ENCODE measurements at regions not wholly inside any gene's neighbourhood (a gene's known extent, or its start where the extent isn't known, plus 50 kb on each side); places are given as distances from the start of the nearest gene placed in this dataset.

- Histone ChIP-seq H3K4me1 (ENCODE audit: control insufficient read depth in 1 of 2, low read depth in 2 of 2) (no peaks in the 10 kb centered on the region), H3K9me3 (no peaks in the 10 kb centered on the region), H3K27ac (no peak overlapping the region), H3K27me3 (replicated peaks; ENCODE audit: insufficient read depth) (no peaks in the 10 kb centered on the region), H3K4me3 (no peak overlapping the region), H3K36me3 (no peaks in the 10 kb centered on the region)
- TF ChIP-seq CTCF (IDR thresholded peaks at IDR 0.05), result no peak
- ATAC-seq (ENCODE audit: insufficient number of reproducible peaks, low FRiP score, low read depth) (no peak), DNase-seq (ENCODE audit: low spot score) (no peak)
These were observed 50.2 kb upstream of the HIVEP1 start for GRCh38 chr6:11961923-11962322.

- ATAC-seq (ENCODE audit: insufficient number of reproducible peaks, low FRiP score, low read depth) (no peak), DNase-seq (ENCODE audit: low spot score) (no peak)
- Histone ChIP-seq H3K4me1 (ENCODE audit: control insufficient read depth in 1 of 2, low read depth in 2 of 2) (no peaks in the 10 kb centered on the region), H3K27me3 (replicated peaks; ENCODE audit: insufficient read depth) (no peaks in the 10 kb centered on the region), H3K27ac (no peak overlapping the region), H3K9me3 (no peaks in the 10 kb centered on the region), H3K4me3 (no peak overlapping the region), H3K36me3 (no peaks in the 10 kb centered on the region)
- no peak for TF ChIP-seq CTCF (IDR thresholded peaks at IDR 0.05)
These were observed 51.0 kb upstream of the HIVEP1 start for GRCh38 chr6:11960909-11961779.

- Histone ChIP-seq H3K27ac (no peak overlapping the region), H3K4me1 (ENCODE audit: control insufficient read depth in 1 of 2, low read depth in 2 of 2) (no peaks in the 10 kb centered on the region), H3K4me3 (no peak overlapping the region), H3K27me3 (replicated peaks; ENCODE audit: insufficient read depth) (no peaks in the 10 kb centered on the region), H3K36me3 (no peaks in the 10 kb centered on the region), H3K9me3 (no peaks in the 10 kb centered on the region)
- no peak for ATAC-seq (ENCODE audit: insufficient number of reproducible peaks, low FRiP score, low read depth)
- no peak for TF ChIP-seq CTCF (IDR thresholded peaks at IDR 0.05)
- no peak for DNase-seq (ENCODE audit: low spot score)
These were observed 55.3 kb upstream of the HIVEP1 start for GRCh38 chr6:11956781-11957180.

- ATAC-seq (ENCODE audit: insufficient number of reproducible peaks, low FRiP score, low read depth), result no peak
- Histone ChIP-seq H3K27ac (no peak overlapping the region), H3K9me3 (no peaks in the 10 kb centered on the region), H3K36me3 (no peaks in the 10 kb centered on the region), H3K4me1 (ENCODE audit: control insufficient read depth in 1 of 2, low read depth in 2 of 2) (no peaks in the 10 kb centered on the region), H3K4me3 (no peak overlapping the region), H3K27me3 (replicated peaks; ENCODE audit: insufficient read depth) (no peaks in the 10 kb centered on the region)
- no peak for TF ChIP-seq CTCF (IDR thresholded peaks at IDR 0.05)
- no peak for DNase-seq (ENCODE audit: low spot score)
These were observed 58.5 kb upstream of the HIVEP1 start for GRCh38 chr6:11953641-11954040.

DNA sequence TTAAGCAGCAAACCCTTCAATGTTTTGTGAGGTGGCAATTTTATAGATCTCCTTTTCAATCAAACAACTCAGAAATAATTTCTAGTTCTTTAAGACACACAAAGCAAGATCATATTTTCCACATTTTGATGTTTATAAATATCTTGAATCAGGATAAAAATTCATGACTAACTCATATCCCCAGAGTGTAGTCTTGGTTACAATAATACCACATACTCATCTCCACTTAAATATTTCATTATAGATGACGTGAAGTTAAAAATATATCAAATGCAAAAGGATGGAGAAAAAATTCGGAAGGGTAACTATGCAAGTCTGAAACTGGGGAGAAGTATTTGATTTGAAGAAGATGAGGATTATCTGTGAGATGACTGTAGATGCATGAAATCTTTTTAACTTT, 59.8 kb upstream of the HIVEP1 start:
- H3K36me3 ChIP-seq, result no peaks in the 10 kb centered on the region
- TF ChIP-seq CTCF (IDR thresholded peaks at IDR 0.05), result no peak
- H3K27ac ChIP-seq, result no peak overlapping the region
- H3K4me3 ChIP-seq, result no peak overlapping the region
- ATAC-seq (ENCODE audit: insufficient number of reproducible peaks, low FRiP score, low read depth) (no peak), DNase-seq (ENCODE audit: low spot score) (no peak)
- no peaks in the 10 kb centered on the region for H3K27me3 ChIP-seq (replicated peaks; ENCODE audit: insufficient read depth)
- H3K4me1 ChIP-seq (ENCODE audit: control insufficient read depth in 1 of 2, low read depth in 2 of 2), result no peaks in the 10 kb centered on the region
- H3K9me3 ChIP-seq, result no peaks in the 10 kb centered on the region
